Liver (tissue), 8 donors: ENCODE measurements at regions not wholly inside any gene's neighbourhood (a gene's known extent, or its start where the extent isn't known, plus 50 kb on each side); places are given as distances from the start of the nearest gene placed in this dataset.

Source experiments
- DNase-seq: peaks from one replicate; pipeline ENCODE4 v3.0.0-alpha.2; 2017; ENCODE audit warnings: low spot score
- H3K27ac ChIP-seq, 2 donors: one replicate each; pipeline ENCODE4 v1.7.0; 2013; ENCODE audit warnings: inconsistent platforms in 2 of 2, low read length in 2 of 2, control low read depth in 1 of 2, low read depth in 1 of 2, mild to moderate bottlenecking in 1 of 2
- H3K27me3 ChIP-seq, 4 donors: one replicate each; pipeline versions ENCODE4 v1.6.1 to v1.7.0; 2013; ENCODE audit warnings: low read length in 3 of 4, inconsistent platforms in 1 of 4, mild to moderate bottlenecking in 1 of 4, moderate library complexity in 1 of 4; ENCODE audit not compliant: control insufficient read depth in 4 of 4, insufficient read depth in 4 of 4
- H3K36me3 ChIP-seq, 4 donors: one replicate each; pipeline versions ENCODE4 v1.6.1 to v1.7.0; 2013; ENCODE audit warnings: low read length in 3 of 4, mild to moderate bottlenecking in 3 of 4, low read depth in 1 of 4, moderate library complexity in 1 of 4; ENCODE audit not compliant: control insufficient read depth in 4 of 4, insufficient read depth in 3 of 4
- H3K4me1 ChIP-seq, 4 donors: one replicate each; pipeline versions ENCODE4 v1.6.1 to v1.7.0; 2013; ENCODE audit warnings: low read length in 3 of 4, mild to moderate bottlenecking in 3 of 4, moderate library complexity in 1 of 4; ENCODE audit not compliant: control insufficient read depth in 4 of 4, insufficient read depth in 4 of 4
- H3K4me3 ChIP-seq, 3 donors: one replicate each; pipeline versions ENCODE4 v1.6.1 to v1.7.0; 2013; ENCODE audit warnings: low read length in 3 of 3, control low read depth in 1 of 3, low read depth in 1 of 3, mild to moderate bottlenecking in 1 of 3
- H3K9ac ChIP-seq, 2 donors: one replicate each; pipeline ENCODE4 v1.7.0; 2013; ENCODE audit warnings: low read length in 2 of 2, mild to moderate bottlenecking in 2 of 2, moderate library complexity in 2 of 2, control low read depth in 1 of 2, low read depth in 1 of 2
- H3K9me3 ChIP-seq, 4 donors: one replicate each; pipeline versions ENCODE4 v1.6.1 to v1.7.0; 2013; ENCODE audit warnings: low read length in 3 of 4; ENCODE audit not compliant: control insufficient read depth in 4 of 4
- CTCF ChIP-seq: fragments of 150-350 bp; IDR thresholded peaks from 2 replicates; pipeline ENCODE4 v1.5.1; 2017; ENCODE audit warnings: improper control_type of control experiment, low read depth, low read length; ENCODE audit not compliant: missing input control
- EGR1 ChIP-seq, 2 donors: IDR thresholded peaks; 2 replicates each; pipeline ENCODE4 v1.6.1; 2016 to 2018; ENCODE audit warnings: antibody characterized with exemption in 2 of 2, low read depth in 2 of 2
- FOXA1 ChIP-seq: IDR thresholded peaks from 2 replicates; pipeline ENCODE4 v1.6.1; 2016; ENCODE audit warnings: antibody characterized with exemption
- FOXA2 ChIP-seq: IDR thresholded peaks from 2 replicates; pipeline ENCODE4 v1.6.1; 2016; ENCODE audit warnings: antibody characterized with exemption
- GABPA ChIP-seq, 2 donors: IDR thresholded peaks in 1 of 2; conservative IDR thresholded peaks in 1 of 2; 2 replicates each; pipeline ENCODE4 v1.6.1; 2016; ENCODE audit warnings: antibody characterized with exemption in 2 of 2, mild to moderate bottlenecking in 1 of 2, moderate library complexity in 1 of 2
- HNF4A ChIP-seq, 2 donors: conservative IDR thresholded peaks; 2 replicates each; pipeline ENCODE4 v1.6.1; 2016; ENCODE audit warnings: antibody characterized with exemption in 2 of 2, mild to moderate bottlenecking in 2 of 2
- JUND ChIP-seq, 2 donors: IDR thresholded peaks; 2 replicates each; pipeline ENCODE4 v1.6.1; 2016; ENCODE audit warnings: antibody characterized with exemption in 2 of 2
- RXRA ChIP-seq, 2 donors: IDR thresholded peaks; 2 replicates each; pipeline ENCODE4 v1.6.1; 2017 to 2018; ENCODE audit warnings: antibody characterized with exemption in 2 of 2, mild to moderate bottlenecking in 1 of 2
- SP1 ChIP-seq: IDR thresholded peaks from 2 replicates; pipeline ENCODE4 v1.6.1; 2018; ENCODE audit warnings: antibody characterized with exemption, mild to moderate bottlenecking
- TAF1 ChIP-seq: conservative IDR thresholded peaks from 2 replicates; pipeline ENCODE4 v1.6.1; 2016; ENCODE audit warnings: antibody characterized with exemption, mild to moderate bottlenecking
- ZBTB33 ChIP-seq: IDR thresholded peaks from 2 replicates; pipeline ENCODE4 v1.6.1; 2016; ENCODE audit warnings: antibody characterized with exemption
- WGBS: extraction: QIAGEN DNeasy Blood & Tissue Kit; methylation state at CpG from one replicate; pipeline ENCODE4 v1.1.7; 2013; 5-methylcytosine and 5-hydroxymethylcytosine counted together
- TF ChIP-seq, protein P1 (sequence below): IDR thresholded peaks from 2 replicates; pipeline ENCODE4 v1.6.1; 2016; ENCODE audit warnings: antibody characterized with exemption
- TF ChIP-seq, protein P2 (sequence below): IDR thresholded peaks from 2 replicates; pipeline ENCODE4 v1.6.1; 2016; ENCODE audit warnings: antibody characterized with exemption, mild to moderate bottlenecking
- TF ChIP-seq, protein P3 (sequence below): IDR thresholded peaks from 2 replicates; pipeline ENCODE4 v1.6.1; 2016; ENCODE audit warnings: antibody characterized with exemption
- donor health status: healthy.
- donor health status: healthy.
- donor health status: healthy.
- donor health status: healthy.
- donor health status: healthy.

GRCh38 chr15:70220490-70221096 is 122.9 kb upstream of the TLE3 start:
- Histone ChIP-seq H3K27ac (no peak overlapping the region), H3K36me3 (no peaks in the 10 kb centered on the region), H3K9me3 (no peaks in the 10 kb centered on the region), H3K4me1 (no peaks in the 10 kb centered on the region), H3K27me3 (no peaks in the 10 kb centered on the region), H3K4me3 (no peak overlapping the region), H3K9ac (no peak overlapping the region)
- 91% methylated on average over 6 of the region's 6 CpGs for WGBS
- TF ChIP-seq FOXA1 (no peak), CTCF (no peak), SP1 (no peak), HNF4A (conservative IDR thresholded peaks at IDR 0.05) (no peak)
- TF ChIP-seq, protein P1, sequence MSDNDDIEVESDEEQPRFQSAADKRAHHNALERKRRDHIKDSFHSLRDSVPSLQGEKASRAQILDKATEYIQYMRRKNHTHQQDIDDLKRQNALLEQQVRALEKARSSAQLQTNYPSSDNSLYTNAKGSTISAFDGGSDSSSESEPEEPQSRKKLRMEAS: no peak
- TF ChIP-seq, protein P2, sequence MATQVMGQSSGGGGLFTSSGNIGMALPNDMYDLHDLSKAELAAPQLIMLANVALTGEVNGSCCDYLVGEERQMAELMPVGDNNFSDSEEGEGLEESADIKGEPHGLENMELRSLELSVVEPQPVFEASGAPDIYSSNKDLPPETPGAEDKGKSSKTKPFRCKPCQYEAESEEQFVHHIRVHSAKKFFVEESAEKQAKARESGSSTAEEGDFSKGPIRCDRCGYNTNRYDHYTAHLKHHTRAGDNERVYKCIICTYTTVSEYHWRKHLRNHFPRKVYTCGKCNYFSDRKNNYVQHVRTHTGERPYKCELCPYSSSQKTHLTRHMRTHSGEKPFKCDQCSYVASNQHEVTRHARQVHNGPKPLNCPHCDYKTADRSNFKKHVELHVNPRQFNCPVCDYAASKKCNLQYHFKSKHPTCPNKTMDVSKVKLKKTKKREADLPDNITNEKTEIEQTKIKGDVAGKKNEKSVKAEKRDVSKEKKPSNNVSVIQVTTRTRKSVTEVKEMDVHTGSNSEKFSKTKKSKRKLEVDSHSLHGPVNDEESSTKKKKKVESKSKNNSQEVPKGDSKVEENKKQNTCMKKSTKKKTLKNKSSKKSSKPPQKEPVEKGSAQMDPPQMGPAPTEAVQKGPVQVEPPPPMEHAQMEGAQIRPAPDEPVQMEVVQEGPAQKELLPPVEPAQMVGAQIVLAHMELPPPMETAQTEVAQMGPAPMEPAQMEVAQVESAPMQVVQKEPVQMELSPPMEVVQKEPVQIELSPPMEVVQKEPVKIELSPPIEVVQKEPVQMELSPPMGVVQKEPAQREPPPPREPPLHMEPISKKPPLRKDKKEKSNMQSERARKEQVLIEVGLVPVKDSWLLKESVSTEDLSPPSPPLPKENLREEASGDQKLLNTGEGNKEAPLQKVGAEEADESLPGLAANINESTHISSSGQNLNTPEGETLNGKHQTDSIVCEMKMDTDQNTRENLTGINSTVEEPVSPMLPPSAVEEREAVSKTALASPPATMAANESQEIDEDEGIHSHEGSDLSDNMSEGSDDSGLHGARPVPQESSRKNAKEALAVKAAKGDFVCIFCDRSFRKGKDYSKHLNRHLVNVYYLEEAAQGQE: no peak
- DNase-seq: no peak

GRCh38 chr15:70219966-70220365 is 122.2 kb upstream of the TLE3 start:
- WGBS: 92% methylated on average over 6 of the region's 6 CpGs
- TF ChIP-seq TAF1 (no peak), RXRA (IDR thresholded peaks at IDR 0.05) (no peak), JUND (IDR thresholded peaks at IDR 0.05) (no peak), CTCF (no peak), GABPA (IDR thresholded peaks at IDR 0.05 in 1 of 2, conservative IDR thresholded peaks at IDR 0.05 in 1 of 2) (no peak), EGR1 (IDR thresholded peaks at IDR 0.05; ENCODE audit: low read depth in 2 of 2) (no peak), FOXA2 (no peak), HNF4A (conservative IDR thresholded peaks at IDR 0.05) (no peak), ZBTB33 (no peak)
- TF ChIP-seq, protein P2: no peak
- TF ChIP-seq, protein P3, sequence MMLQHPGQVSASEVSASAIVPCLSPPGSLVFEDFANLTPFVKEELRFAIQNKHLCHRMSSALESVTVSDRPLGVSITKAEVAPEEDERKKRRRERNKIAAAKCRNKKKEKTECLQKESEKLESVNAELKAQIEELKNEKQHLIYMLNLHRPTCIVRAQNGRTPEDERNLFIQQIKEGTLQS: no peak

More at GRCh38 chr15:70219966-70220365, 122.2 kb upstream of the TLE3 start:
- Histone ChIP-seq H3K9me3 (no peaks in the 10 kb centered on the region), H3K27ac (no peak overlapping the region), H3K27me3 (no peaks in the 10 kb centered on the region), H3K36me3 (no peaks in the 10 kb centered on the region), H3K4me1 (no peaks in the 10 kb centered on the region), H3K4me3 (no peak overlapping the region), H3K9ac (no peak overlapping the region)
- DNase-seq: no peak
